ENCODE measurements at regions not wholly inside any gene's neighbourhood (a gene's known extent, or its start where the extent isn't known, plus 50 kb on each side); places are given as distances from the start of the nearest gene placed in this dataset.
"Not testable (repeated sequence)": the region's sequence is repeated elsewhere in the genome, so short reads cannot be mapped to it uniquely, and the experiment has no call there.

DNA sequence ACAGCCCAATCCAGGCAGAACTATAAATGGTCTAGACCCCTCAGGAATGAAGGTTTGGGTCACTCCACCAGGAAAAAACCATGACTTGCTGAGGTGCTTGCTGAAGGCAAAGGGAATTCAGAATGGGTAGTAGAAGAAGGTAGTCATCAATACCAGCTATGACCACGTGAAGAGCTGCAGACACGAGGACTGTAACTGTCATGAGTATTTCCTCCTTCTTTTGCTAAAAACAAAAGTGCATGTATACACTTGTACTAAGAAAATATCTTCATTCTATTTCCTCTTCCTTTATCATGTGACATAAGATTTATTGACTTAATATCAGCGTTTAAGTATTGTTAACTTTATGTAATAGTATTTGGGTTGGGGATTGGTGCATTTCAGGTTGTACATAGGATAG is 55.5 kb upstream of the KIAA0040 start:
- not testable (repeated sequence) for TF ChIP-seq POLR2A (IDR thresholded peaks at IDR 0.05; ENCODE audit: low read depth); POLR2AphosphoS5 (IDR thresholded peaks at IDR 0.05); EP300 (IDR thresholded peaks at IDR 0.05)

Data from esophagus muscularis mucosa (tissue), 3 donors.